HepG2 (cell line): ENCODE measurements at regions not wholly inside any gene's neighbourhood (a gene's known extent, or its start where the extent isn't known, plus 50 kb on each side); places are given as distances from the start of the nearest gene placed in this dataset.

ENCODE experiments used
- ATAC-seq: fragments of 200-7000 bp; cut with Tn5 transposase; 3 replicates; pipeline ENCODE4 v1.9.1; 2020; ENCODE audit warnings: mild to moderate bottlenecking, moderate library complexity
- BruUV-seq: library from RNA; stranded (reverse); fragments of 400-500 nt; replicated peaks from 2 replicates; lab custom pipeline; 2021; lab: Mats Ljungman, UMichigan
- CTCF ChIA-PET: fragments of 300-600 bp; formaldehyde crosslinking; extraction: SDS; loops from one replicate; lab custom pipeline; 2021; ENCODE audit warnings: low total read pairs, inconsistent platforms, low intra/inter-chr PET ratio; lab: Yijun Ruan, JAX
- POLR2A ChIA-PET: fragments of 350-600 bp; sonication (Branson Sonifier 250); formaldehyde crosslinking; loops from one replicate; lab custom pipeline; 2020; ENCODE audit warnings: antibody characterized with exemption, inconsistent platforms; lab: Yijun Ruan, JAX
- DNase-seq: peaks from one replicate; pipeline ENCODE4 v3.0.0-alpha.2; 2015; ENCODE audit warnings: low spot score
- FAIRE-seq: peaks from 3 replicates; lab custom pipeline; 2011; peaks lifted over from hg19 to GRCh38; lab: Jason Lieb, UNC
- H2AFZ ChIP-seq: one replicate; pipeline ENCODE4 v1.6.1; 2011; ENCODE audit warnings: low read length, inconsistent platforms
- H3K27ac ChIP-seq: fragments of 300-600 bp; 3 replicates; pipeline ENCODE4 v1.8.0; 2011; ENCODE audit warnings: mixed run types, mild to moderate bottlenecking, mixed read lengths, low read length, inconsistent platforms; ENCODE audit not compliant: insufficient read depth; ENCODE audit errors: extremely low read length
- H3K27me3 ChIP-seq, 2 experiments: fragments of 200-600 bp in 1 of 2; 2 replicates in 1 of 2; 3 replicates in 1 of 2; pipeline versions ENCODE4 v1.6.0 to v1.8.0; 2011; ENCODE audit warnings: low read length in 2 of 2, mild to moderate bottlenecking in 2 of 2, moderate library complexity in 2 of 2, inconsistent platforms in 1 of 2; ENCODE audit not compliant: insufficient read depth in 2 of 2, control insufficient read depth in 1 of 2
- H3K36me3 ChIP-seq, 2 experiments: fragments of 200-600 bp in 1 of 2; replicated peaks in 1 of 2; 2 replicates in 1 of 2; 3 replicates in 1 of 2; pipeline versions ENCODE4 v1.5.1 to v1.8.0; 2011; ENCODE audit warnings: low read length in 2 of 2, inconsistent platforms in 1 of 2; ENCODE audit not compliant: insufficient read depth in 2 of 2, control insufficient read depth in 1 of 2
- H3K4me1 ChIP-seq: 2 replicates; pipeline ENCODE4 v1.5.1; 2012; ENCODE audit warnings: low read length, inconsistent platforms; ENCODE audit not compliant: insufficient read depth
- H3K4me2 ChIP-seq: 2 replicates; pipeline ENCODE4 v1.6.0; 2011; ENCODE audit warnings: low read depth, low read length, inconsistent platforms
- H3K4me3 ChIP-seq, 3 experiments: fragments of 200-600 bp in 1 of 3; sonication (generic), shearing (Covaris generic) in 1 of 3; replicated peaks in 1 of 3; 2 replicates each; pipeline ENCODE4 v1.5.1; 2011 to 2016; ENCODE audit warnings: low read length in 3 of 3, inconsistent platforms in 2 of 3, low read depth in 2 of 3, mild to moderate bottlenecking in 2 of 3, control low read depth in 1 of 3, mixed read lengths in 1 of 3; ENCODE audit not compliant: insufficient read depth in 1 of 3
- H3K79me2 ChIP-seq: one replicate; pipeline ENCODE4 v1.6.1; 2011; ENCODE audit warnings: low read length, inconsistent platforms; ENCODE audit not compliant: insufficient read depth
- H3K9ac ChIP-seq: 2 replicates; pipeline ENCODE4 v1.6.0; 2011; ENCODE audit warnings: mild to moderate bottlenecking, low read depth, low read length, inconsistent platforms; ENCODE audit not compliant: insufficient read depth
- H3K9me3 ChIP-seq: 2 replicates; pipeline ENCODE4 v1.5.1; 2012; ENCODE audit warnings: mild to moderate bottlenecking, low read length
- H4K20me1 ChIP-seq: 2 replicates; pipeline ENCODE4 v1.6.0; 2011; ENCODE audit warnings: inconsistent platforms, mild to moderate bottlenecking, low read length, moderate library complexity; ENCODE audit not compliant: insufficient read depth
- ELF4 ChIP-seq: sonication (generic); formaldehyde crosslinking; IDR thresholded peaks from 2 replicates; pipeline ENCODE4 v1.5.0; 2020; ENCODE audit warnings: missing genetic modification reagents, mild to moderate bottlenecking, moderate library complexity, borderline replicate concordance
- FLYWCH1 ChIP-seq: sonication (generic); formaldehyde crosslinking; IDR thresholded peaks from 2 replicates; pipeline ENCODE4 v1.8.1; 2023; ENCODE audit warnings: mild to moderate bottlenecking, missing genetic modification reagents
- HOXA9 ChIP-seq: sonication (generic); formaldehyde crosslinking; IDR thresholded peaks from 2 replicates; pipeline ENCODE4 v1.8.1; 2022; ENCODE audit warnings: missing genetic modification reagents, mild to moderate bottlenecking, moderate library complexity, borderline replicate concordance
- ZNF496 ChIP-seq: sonication (generic); formaldehyde crosslinking; IDR thresholded peaks from 2 replicates; pipeline ENCODE4 v1.8.1; 2023; ENCODE audit warnings: mild to moderate bottlenecking, moderate library complexity, missing genetic modification reagents; ENCODE audit not compliant: insufficient replicate concordance
- ZSCAN20 ChIP-seq: sonication (generic); formaldehyde crosslinking; IDR thresholded peaks from 2 replicates; pipeline ENCODE4 v1.4.0; 2020; ENCODE audit warnings: missing genetic modification reagents, mild to moderate bottlenecking, borderline replicate concordance
- WGBS: methylation state at CpG from one replicate; pipeline ENCODE4 v1.1.6; 2017; ENCODE audit warnings: low lambda C conversion rate; 5-methylcytosine and 5-hydroxymethylcytosine counted together
- in situ Hi-C: cut with HindIII; loops from 2 replicates; pipeline ENCODE4 v1.10.0; 2017; ENCODE audit warnings: low pct_unique_long_range_greater_than_20kb; ENCODE audit not compliant: extremely low pct_ligation_motif_present
- intact Hi-C: fragments of 100-400 bp; cut with micrococcal nuclease; formaldehyde crosslinking; loops from one replicate; pipeline ENCODE4 v1.10.0; 2022; ENCODE audit not compliant: unreplicated experiment
- TF ChIP-seq, protein P1 (sequence below): IDR thresholded peaks from 2 replicates; pipeline ENCODE4 v1.6.1; 2012; ENCODE audit warnings: low read length, improper control_type of control experiment

DNA sequence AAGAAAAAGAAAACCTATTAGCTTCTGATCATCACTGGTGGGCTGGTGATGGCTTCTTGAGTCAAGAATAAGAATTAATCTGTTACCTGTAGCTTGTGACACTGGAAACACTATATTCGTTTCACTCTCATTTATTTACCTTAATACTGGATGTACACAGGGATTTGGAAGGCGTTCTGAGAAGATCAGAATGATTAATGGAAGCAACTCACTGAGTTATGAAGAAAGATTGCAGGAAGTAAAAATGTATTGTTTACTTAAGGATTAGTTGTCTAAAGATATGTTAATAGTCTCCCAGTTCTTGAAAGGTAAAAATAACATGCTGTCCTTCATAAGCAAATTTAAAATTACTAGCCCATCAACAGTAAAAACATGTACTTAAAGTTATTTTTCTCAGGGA, 644.9 kb upstream of the NCAM2 start:
- Histone ChIP-seq H3K27ac (no peak overlapping the region), H3K4me1 (no peaks in the 10 kb centered on the region), H3K9me3 (peaks cover 86% of the 10 kb centered on the region), H4K20me1 (no peaks in the 10 kb centered on the region), H3K36me3 (no peaks in the 10 kb centered on the region), H3K79me2 (no peaks in the 10 kb centered on the region), H3K4me2 (no peak overlapping the region), H3K4me3 (no peak overlapping the region), H3K27me3 (no peaks in the 10 kb centered on the region), H2AFZ (no peak overlapping the region), H3K9ac (no peak overlapping the region)
- TF ChIP-seq, protein P1, sequence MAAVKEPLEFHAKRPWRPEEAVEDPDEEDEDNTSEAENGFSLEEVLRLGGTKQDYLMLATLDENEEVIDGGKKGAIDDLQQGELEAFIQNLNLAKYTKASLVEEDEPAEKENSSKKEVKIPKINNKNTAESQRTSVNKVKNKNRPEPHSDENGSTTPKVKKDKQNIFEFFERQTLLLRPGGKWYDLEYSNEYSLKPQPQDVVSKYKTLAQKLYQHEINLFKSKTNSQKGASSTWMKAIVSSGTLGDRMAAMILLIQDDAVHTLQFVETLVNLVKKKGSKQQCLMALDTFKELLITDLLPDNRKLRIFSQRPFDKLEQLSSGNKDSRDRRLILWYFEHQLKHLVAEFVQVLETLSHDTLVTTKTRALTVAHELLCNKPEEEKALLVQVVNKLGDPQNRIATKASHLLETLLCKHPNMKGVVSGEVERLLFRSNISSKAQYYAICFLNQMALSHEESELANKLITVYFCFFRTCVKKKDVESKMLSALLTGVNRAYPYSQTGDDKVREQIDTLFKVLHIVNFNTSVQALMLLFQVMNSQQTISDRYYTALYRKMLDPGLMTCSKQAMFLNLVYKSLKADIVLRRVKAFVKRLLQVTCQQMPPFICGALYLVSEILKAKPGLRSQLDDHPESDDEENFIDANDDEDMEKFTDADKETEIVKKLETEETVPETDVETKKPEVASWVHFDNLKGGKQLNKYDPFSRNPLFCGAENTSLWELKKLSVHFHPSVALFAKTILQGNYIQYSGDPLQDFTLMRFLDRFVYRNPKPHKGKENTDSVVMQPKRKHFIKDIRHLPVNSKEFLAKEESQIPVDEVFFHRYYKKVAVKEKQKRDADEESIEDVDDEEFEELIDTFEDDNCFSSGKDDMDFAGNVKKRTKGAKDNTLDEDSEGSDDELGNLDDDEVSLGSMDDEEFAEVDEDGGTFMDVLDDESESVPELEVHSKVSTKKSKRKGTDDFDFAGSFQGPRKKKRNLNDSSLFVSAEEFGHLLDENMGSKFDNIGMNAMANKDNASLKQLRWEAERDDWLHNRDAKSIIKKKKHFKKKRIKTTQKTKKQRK = no peak
- no peak for TF ChIP-seq ZSCAN20 (CRISPR knock-in tag)
- no peak for TF ChIP-seq FLYWCH1
- TF ChIP-seq ELF4 = no peak
- TF ChIP-seq ZNF496 (CRISPR knock-in tag) = no peak
- TF ChIP-seq HOXA9 (CRISPR knock-in tag) = no peak
- ATAC-seq = no peak
- BruUV-seq = no TSS peak
- in situ Hi-C loops (no loop called here), intact Hi-C loops (no loop called here)
- 5% methylated on average over 2 of the region's 2 CpGs for WGBS
- ChIA-PET CTCF (no interaction called here), POLR2A (no interaction called here)
- DNase-seq = no peak
- FAIRE-seq = no peak
